SIG-M5 (cell line): ENCODE measurements at regions not wholly inside any gene's neighbourhood (a gene's known extent, or its start where the extent isn't known, plus 50 kb on each side); places are given as distances from the start of the nearest gene placed in this dataset.

Experiments used
- DNase-seq: peaks from one replicate; lab custom pipeline; 2025; lab: John Stamatoyannopoulos, UW

GRCh38 chr13:74084375-74084935, 49.7 kb downstream of the KLF12 start:
- DNase-seq, result no peak

DNA sequence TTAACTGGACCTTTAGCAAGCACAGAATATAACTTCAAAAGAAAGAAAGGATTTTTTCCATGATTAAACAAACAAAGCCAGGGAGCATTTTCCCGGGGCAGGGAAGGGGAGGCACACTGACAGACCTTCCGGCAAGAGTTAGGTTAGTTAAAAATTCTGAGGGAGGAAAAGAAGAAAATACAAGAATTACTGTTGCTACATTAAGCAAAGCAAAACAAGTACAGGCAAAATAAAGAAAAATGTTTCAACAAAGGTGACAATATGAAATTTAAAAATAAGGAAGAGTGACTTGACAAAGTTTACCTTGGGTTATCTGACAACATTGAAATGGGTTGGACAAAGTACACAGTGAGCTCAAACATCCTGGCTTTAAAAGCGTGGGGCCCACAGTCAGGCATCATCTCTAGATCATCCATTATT, 51.5 kb downstream of the KLF12 start:
- no peak for DNase-seq

GRCh38 chr13:74080762-74081161, 53.4 kb downstream of the KLF12 start:
- DNase-seq, result no peak

GRCh38 chr13:74077792-74078191, 56.4 kb downstream of the KLF12 start:
- no peak for DNase-seq

- no peak for DNase-seq
Observed at GRCh38 chr13:74077375-74077774, 56.8 kb downstream of the KLF12 start.

- no peak for DNase-seq
Observed at GRCh38 chr13:74074723-74075122, 59.5 kb downstream of the KLF12 start.

DNA sequence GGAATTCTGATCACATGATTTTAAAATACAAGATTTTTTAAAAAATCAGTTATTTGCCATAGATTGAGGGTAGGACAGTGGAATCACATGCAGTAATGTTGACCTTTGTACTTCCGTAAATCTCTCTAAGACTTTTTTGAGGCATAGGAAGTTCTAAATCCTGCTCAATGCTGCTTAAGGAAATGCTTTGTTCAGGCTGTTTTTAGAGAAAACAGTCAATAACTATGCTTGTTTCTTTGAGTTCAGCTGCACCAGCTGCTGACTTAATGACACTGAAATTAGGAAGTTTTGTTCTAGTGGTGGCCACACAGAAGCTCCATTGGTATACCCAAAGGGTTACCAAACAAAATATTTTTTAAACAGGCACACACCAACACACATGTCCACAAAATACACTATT, 60.9 kb downstream of the KLF12 start:
- DNase-seq, result no peak

GRCh38 chr13:74070513-74070912, 63.7 kb downstream of the KLF12 start:
- DNase-seq, result no peak

DNA sequence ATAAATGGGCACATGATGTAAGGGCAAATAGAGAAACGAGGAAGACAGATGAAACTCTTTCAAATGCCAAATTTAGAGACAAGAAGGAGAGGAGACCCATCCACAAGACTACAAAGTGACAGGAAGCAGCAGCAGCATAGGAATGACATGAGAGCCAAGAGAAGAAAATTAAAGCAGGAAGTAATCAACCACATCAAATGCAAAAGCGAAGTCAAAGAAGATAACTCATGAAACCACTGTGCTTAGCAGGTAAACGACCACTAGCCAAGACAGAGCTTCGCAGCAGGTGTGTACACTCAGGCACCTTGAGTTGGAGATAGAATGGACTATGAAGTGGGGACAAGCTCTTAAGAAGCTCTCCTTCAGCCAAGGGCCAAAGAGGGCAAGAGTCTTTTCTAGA, 64.1 kb downstream of the KLF12 start:
- no peak for DNase-seq

DNA sequence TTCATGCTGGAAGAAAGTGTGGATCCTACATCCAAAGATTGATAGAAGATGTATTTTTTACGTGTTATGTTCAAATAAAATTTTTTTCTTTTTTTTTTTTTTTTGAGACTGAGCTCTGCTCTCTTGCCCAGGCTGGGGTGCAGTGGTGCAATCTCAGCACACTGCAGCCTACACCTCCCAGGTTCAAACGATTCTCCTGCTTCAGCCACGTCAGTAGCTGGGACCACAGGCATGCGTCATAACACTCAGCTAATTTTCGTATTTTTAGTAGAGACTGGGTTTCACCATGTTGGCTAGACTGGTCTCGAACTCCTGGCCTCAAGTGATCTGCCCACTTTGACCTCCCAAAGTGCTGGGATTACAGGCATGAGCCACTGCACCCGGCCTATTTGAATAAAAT, 65.7 kb downstream of the KLF12 start:
- DNase-seq, result no peak

DNA sequence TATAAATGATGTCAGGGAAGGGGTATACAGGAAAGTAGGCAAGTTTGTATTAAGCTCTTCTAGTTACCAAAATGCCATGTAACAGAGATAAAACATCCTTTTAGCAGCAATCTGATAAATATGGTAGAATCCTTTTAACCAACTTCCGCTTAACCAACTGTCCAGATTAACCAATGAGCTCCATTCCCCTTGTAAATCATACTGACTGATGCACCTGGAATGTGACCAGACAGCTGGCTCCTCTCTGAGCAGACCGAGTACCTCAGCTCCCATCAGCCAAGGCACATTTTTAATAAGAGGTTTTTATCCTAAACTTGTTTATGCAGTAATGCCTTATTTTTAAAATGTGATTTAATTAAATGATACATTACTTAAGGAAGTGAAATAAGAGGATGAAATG, 66.4 kb downstream of the KLF12 start:
- DNase-seq, result no peak

- DNase-seq, result no peak
Observed at GRCh38 chr13:74066937-74067336, 67.3 kb downstream of the KLF12 start.

GRCh38 chr13:74064805-74065312, 69.3 kb downstream of the KLF12 start:
- no peak for DNase-seq

- DNase-seq, result no peak
Observed at GRCh38 chr13:74063533-74064100, 70.6 kb downstream of the KLF12 start.

DNA sequence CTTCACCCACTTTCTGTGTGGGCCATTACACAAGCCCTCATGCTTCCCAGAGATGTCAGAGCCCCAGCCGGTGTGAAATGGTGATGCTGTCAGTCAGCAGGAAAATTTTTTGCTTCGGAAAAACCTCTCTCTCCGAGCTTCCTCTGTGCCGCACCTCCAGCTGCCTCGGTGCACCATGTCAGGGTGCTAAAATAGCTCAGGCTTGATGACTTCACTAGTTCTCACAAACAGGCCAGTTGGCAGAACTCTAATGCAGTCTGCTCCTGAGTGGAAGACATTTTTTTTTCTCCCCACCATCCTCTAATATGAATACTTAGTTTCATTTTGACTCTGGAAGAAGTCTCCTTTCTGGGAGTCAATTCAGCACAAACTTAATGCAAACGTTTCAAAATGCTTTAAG, 71.3 kb downstream of the KLF12 start:
- DNase-seq, result no peak

DNA sequence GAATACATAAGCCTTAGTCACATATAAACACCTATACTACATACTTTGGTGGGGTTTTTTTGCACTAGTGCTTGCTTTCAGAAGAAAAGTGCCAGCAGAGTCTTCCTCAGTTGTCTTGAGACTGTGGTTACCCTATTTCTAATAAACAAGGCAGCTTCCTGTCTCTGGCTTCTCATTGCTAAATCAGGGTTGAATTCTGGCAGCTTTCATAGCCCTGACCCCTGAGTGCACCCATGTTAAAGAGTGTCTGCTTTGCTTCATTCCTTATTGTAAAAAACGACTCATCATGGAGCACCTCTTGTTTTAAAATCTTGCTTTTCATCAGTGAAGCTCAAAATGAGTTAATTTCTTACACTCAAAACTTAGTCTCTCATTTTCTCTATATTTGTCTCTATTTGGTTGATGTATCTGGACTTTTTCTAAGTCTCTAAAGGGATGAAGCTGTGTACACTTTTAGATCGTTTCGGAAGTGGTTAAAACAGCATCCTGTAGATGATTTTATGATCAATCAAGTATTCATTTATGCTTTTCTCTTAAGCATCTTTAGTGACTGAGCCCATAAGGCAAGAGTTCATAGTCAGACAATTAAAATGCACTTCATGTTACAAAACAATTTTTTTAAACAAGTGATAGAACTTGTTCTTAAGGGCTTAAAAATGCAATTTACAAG, 72.1 kb downstream of the KLF12 start:
- no peak for DNase-seq

DNA sequence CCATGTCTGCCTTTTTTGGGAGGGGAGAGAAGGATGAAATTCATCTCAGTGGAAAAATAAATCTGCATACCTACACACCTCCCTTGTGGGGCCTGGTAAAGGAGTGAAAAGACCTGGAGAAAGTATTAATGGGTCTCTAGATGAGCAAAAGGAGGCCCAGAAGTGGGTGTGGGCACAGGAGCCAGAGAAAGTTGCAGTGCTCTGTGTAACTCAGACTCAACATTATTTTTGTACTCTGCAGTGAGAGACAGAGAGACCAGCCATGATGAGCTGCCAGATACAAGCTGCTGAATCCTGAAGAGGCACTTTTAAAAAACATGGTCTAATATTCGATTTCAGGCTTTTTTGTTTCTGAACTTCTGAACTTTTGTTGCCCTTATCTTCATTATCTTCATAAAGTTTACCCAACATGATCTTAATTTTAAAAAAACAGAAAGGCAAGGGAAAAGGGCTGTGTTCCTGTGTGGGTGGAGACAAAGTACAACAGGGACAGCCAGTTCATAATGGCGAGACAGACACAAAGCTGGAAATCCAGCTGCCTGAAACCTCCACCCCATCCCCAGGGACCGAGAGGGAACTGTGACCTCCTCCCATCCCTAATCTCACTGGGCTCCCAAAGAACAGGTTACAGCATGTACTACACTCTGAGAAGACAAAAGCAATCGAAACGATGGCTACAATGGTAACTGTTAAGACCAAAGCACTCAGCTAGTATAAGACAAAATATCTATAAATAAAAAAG, 77.2 kb downstream of the KLF12 start:
- DNase-seq, result no peak

GRCh38 chr13:74052402-74052928, 81.7 kb downstream of the KLF12 start:
- no peak for DNase-seq

DNA sequence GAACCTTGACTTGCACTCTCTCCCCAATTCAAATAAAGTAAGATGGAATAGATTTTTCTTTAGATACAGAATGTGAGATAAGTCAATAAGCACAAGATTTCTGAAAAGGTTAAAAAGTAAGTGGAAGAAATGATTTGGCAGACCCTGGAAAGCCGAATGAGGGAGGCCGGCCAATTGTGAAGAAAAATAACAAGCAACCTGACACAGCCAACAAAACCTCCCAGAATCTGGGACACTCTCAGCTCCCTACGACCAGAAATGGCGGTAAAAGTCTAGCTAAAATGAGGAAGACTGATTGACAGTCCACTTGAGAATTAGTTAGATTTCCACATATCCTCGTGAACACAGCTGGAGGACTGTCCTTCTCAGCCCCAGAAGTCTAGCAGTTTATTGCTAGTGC, 85.4 kb downstream of the KLF12 start:
- DNase-seq, result no peak

GRCh38 chr13:74047931-74048600, 86.1 kb downstream of the KLF12 start:
- DNase-seq, result no peak

GRCh38 chr13:74046431-74046830, 87.8 kb downstream of the KLF12 start:
- DNase-seq, result no peak

DNA sequence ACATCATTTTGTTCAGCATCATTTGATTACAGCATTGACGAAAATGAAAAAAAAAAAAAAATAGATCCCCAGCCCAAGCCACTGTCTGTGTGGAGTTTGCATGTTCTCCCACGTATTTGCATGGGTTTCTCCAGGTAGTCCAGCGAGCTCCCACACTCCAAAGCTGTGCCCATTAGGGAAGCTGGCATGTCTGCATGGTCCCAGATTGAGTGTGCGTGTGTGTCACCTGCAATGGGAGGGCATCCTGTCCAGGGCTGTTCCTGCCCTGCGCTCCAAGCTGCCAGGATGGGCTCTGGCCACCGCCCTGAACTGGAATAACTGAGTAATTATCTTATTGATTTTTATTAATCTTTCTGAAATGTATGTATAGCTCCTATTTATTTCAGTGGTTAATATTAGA, 88.6 kb downstream of the KLF12 start:
- no peak for DNase-seq
